ENCODE measurements at regions not wholly inside any gene's neighbourhood (a gene's known extent, or its start where the extent isn't known, plus 50 kb on each side); places are given as distances from the start of the nearest gene placed in this dataset.

DNA sequence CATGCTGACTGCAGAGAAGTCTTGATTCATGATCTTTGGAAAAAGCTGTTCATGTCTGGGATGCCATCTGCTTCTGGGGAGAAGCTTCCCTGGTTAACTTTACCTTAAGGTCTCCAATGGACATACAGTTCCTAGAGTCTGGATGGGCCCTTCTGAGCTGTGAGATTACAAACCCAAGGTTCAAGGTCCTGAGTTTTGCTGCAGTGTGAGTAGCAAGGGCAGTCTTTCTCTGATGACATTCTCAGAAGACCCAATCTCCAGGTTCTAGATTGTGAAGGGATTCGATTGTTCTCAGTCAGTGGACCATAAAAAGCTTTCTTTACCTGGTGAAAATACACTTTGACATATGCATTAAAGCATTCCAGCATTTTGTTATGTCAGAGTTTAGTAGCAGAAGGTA lies 179.2 kb downstream of the AASDH start:
- peaks cover 7% of the 10 kb centered on the region for H3K9me3 Mint-ChIP-seq
- no peak for DNase-seq
- no peak overlapping the region for H3K27ac Mint-ChIP-seq
- H3K4me3 Mint-ChIP-seq = no peak overlapping the region
- CTCF ChIA-PET = no interaction called here
- no peaks in the 10 kb centered on the region for H3K36me3 Mint-ChIP-seq
- H3K4me1 Mint-ChIP-seq = no peaks in the 10 kb centered on the region
- peaks cover 9% of the 10 kb centered on the region for H3K27me3 Mint-ChIP-seq

DNA sequence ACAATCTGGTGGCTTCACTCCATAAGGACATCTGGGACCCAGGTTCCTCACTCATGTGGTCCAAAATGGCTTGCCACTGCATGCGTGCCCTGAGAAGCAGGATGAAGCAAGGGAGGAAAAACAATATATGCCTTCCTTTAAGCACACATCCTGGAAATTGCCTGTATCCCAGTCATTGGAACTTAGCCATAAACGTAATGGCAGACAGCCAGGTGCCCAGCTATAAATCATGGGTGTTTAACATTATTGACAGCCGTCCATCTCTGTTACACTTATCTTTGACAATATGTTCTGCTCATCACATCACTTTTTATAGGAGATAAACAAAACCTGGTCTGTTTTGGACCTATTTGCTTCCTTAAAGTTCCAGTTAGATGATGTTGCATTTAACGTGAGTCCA lies 181.0 kb downstream of the AASDH start:
- no peaks in the 10 kb centered on the region for H3K4me1 Mint-ChIP-seq
- no peak overlapping the region for H3K4me3 Mint-ChIP-seq
- no peaks in the 10 kb centered on the region for H3K36me3 Mint-ChIP-seq
- DNase-seq = no peak
- H3K9me3 Mint-ChIP-seq = peaks cover under 1% of the 10 kb centered on the region
- CTCF ChIA-PET = no interaction called here
- no peak overlapping the region for H3K27ac Mint-ChIP-seq
- peaks cover 10% of the 10 kb centered on the region for H3K27me3 Mint-ChIP-seq

DNA sequence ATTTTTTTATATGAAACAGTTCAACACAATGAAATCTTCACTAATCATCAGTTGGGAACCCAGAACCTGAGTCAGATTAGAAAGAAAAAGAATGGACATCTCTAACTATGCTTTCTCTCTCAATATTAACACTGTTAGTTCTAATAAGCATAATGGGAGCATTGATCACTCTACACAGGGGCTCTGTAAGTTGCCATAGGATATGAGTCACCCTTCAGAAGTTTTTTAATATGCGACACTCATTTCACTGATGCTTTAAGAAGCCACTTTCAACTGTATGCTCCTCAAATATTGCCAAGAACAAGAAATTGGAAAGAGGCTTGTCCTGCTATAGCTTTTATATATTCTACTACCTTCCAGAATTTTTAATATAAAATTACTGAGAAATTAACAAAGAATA lies 187.0 kb downstream of the AASDH start:
- DNase-seq = no peak
- no peak overlapping the region for H3K4me3 Mint-ChIP-seq
- no peaks in the 10 kb centered on the region for H3K4me1 Mint-ChIP-seq
- no peaks in the 10 kb centered on the region for H3K9me3 Mint-ChIP-seq
- CTCF ChIA-PET = no interaction called here
- no peaks in the 10 kb centered on the region for H3K36me3 Mint-ChIP-seq
- H3K27me3 Mint-ChIP-seq = peaks cover 10% of the 10 kb centered on the region
- H3K27ac Mint-ChIP-seq = no peak overlapping the region

DNA sequence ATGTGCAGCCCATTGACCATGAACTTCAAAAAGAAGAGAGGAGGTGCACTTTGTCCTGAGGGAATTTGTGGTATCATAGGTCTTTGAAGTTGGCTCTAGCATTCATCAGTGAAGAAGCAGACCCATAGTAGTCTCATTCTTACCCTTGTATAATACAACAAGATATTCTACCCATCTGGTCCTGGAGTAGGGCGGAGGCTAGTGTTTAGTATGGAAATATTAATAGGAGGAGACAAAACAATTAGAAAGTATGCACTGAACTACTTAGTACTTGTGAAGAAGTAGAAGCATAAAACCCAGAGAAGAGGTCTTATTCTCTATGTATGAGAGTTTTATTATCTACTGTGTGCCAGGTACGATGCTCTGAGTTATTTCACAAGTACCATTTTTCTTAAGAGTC lies 189.0 kb downstream of the AASDH start:
- H3K27ac Mint-ChIP-seq = no peak overlapping the region
- no peaks in the 10 kb centered on the region for H3K9me3 Mint-ChIP-seq
- no peak for DNase-seq
- CTCF ChIA-PET = no interaction called here
- no peaks in the 10 kb centered on the region for H3K36me3 Mint-ChIP-seq
- no peak overlapping the region for H3K4me3 Mint-ChIP-seq
- H3K4me1 Mint-ChIP-seq = no peaks in the 10 kb centered on the region
- H3K27me3 Mint-ChIP-seq = peaks cover 2% of the 10 kb centered on the region

GRCh38 chr4:56197387-56197786 lies 189.9 kb downstream of the AASDH start:
- CTCF ChIA-PET = no interaction called here
- no peaks in the 10 kb centered on the region for H3K27me3 Mint-ChIP-seq
- H3K27ac Mint-ChIP-seq = no peak overlapping the region
- H3K4me3 Mint-ChIP-seq = no peak overlapping the region
- no peaks in the 10 kb centered on the region for H3K9me3 Mint-ChIP-seq
- H3K4me1 Mint-ChIP-seq = no peaks in the 10 kb centered on the region
- no peak for DNase-seq
- H3K36me3 Mint-ChIP-seq = no peaks in the 10 kb centered on the region

DNA sequence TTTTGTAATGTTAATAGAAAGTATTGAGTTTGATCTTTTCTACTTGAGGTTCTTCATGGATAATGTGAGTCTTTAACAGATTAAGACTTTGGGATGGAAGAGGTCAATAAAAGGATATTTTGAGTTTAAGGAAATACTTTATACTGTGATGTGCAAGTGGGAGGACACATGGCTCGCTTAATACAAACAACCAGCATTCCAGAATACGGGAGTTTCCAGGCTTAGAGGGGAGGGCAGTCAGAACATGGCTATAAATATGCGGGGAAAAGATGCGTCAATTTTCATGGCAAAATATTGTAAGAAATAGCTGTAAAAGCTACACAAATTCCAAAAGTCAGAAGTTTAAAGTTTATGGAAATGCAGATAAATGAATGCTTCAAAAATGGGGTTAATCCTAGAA lies 192.3 kb downstream of the AASDH start:
- H3K4me3 Mint-ChIP-seq = no peak overlapping the region
- H3K4me1 Mint-ChIP-seq = no peaks in the 10 kb centered on the region
- no peaks in the 10 kb centered on the region for H3K27me3 Mint-ChIP-seq
- no peak for DNase-seq
- H3K27ac Mint-ChIP-seq = no peak overlapping the region
- no peaks in the 10 kb centered on the region for H3K36me3 Mint-ChIP-seq
- peaks cover 1% of the 10 kb centered on the region for H3K9me3 Mint-ChIP-seq
- CTCF ChIA-PET = no interaction called here

DNA sequence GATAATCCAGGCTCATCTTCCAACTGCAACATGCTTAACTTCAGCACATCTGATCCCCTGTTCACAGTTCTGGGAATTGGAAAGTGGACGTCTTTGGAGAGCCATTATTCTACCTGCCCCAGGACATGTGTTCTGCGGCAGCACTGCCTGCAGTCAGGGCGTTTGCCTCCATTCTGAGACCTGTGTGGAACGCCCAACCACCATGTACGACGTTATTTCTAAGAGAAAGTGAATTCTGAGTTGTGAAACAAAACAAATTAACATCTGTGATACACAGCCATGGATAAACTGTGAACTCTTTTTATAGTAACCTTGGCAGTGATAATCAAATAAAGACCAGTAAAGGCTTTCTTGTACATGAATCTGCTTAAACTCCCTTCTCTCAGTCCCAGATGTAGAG lies 195.8 kb downstream of the AASDH start:
- CTCF ChIA-PET = no interaction called here
- H3K9me3 Mint-ChIP-seq = peaks cover 1% of the 10 kb centered on the region
- no peak overlapping the region for H3K4me3 Mint-ChIP-seq
- no peak overlapping the region for H3K27ac Mint-ChIP-seq
- no peak for DNase-seq
- H3K27me3 Mint-ChIP-seq = no peaks in the 10 kb centered on the region
- H3K36me3 Mint-ChIP-seq = no peaks in the 10 kb centered on the region
- H3K4me1 Mint-ChIP-seq = no peaks in the 10 kb centered on the region

DNA sequence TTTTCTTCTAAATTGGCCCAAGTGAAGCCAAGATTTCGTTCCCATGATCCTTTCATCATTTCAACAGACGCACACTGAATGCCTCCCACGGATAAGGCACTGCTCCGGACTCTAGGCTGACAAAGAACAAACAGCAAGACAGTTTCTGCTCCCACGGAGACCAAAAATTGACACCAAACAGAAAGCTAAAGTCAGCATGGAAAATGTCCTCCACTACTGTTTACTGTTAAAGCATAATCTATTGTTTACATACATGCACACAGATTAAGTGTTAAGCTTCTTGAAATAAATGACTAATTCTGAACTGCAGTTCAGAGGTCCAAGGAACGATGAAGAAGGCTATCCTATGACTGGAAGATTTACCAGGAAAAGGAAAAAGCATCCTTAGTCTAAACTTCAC lies 199.6 kb downstream of the AASDH start:
- H3K4me3 Mint-ChIP-seq = no peak overlapping the region
- no peak for DNase-seq
- CTCF ChIA-PET = no interaction called here
- no peak overlapping the region for H3K27ac Mint-ChIP-seq
- no peaks in the 10 kb centered on the region for H3K36me3 Mint-ChIP-seq
- peaks cover 1% of the 10 kb centered on the region for H3K9me3 Mint-ChIP-seq
- no peaks in the 10 kb centered on the region for H3K27me3 Mint-ChIP-seq
- no peaks in the 10 kb centered on the region for H3K4me1 Mint-ChIP-seq

DNA sequence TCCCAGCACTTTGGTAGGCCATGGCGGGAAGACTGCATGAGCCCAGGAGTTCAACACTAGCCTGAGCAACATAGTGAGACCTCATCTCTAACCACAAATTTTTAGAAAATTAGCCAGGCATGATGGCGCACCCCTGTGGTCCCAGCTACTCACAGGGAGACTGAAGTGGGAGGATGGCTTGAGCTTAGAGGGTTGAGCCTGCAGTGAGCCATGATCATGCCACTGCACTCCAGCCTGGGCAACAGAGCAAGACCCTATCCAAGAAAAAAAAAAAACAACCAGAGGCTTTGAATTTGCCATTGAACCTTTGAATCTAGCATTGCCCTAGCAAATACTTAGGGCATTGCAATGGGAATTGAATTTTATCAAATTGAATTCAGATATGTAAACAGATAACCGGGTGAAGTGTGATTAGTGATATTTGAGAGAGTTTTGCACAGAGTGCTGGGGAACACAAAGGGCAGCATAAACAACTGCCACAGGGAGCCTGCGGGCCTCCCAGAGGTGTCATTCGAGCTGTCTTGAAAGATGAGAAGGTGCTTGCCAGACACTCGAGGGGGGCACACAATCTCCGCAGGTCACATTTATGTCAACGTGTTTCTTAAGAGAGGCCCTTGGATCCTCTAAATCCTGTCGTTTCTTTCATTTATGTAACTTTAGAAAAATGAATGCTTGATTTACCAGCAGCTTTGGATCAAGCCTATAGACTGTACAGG lies 200.3 kb downstream of the AASDH start:
- Mint-ChIP-seq H3K4me1 (no peaks in the 10 kb centered on the region), H3K9me3 (no peaks in the 10 kb centered on the region), H3K27ac (no peak overlapping the region), H3K36me3 (no peaks in the 10 kb centered on the region), H3K27me3 (no peaks in the 10 kb centered on the region), H3K4me3 (no peak overlapping the region)
- CTCF ChIA-PET = no interaction called here
- DNase-seq = no peak

DNA sequence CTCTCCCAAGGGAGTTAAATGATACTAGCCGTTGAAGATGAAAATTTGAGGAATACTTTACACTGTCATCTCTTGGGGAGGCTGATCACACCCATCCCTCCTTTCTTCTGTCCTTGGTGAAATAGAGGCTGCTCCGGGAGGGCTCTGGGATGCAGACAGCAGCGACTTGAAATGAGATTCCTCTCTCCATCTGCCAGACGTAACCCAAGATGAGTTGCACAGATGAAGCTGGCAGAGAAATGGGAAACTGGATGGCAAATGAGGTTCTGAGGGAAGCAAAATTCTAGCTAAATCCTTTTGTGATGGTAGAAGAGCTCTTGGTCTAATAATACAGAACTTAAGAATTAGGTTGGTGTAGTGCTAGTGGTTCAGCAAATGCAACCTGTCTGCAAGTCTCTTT lies 201.4 kb downstream of the AASDH start:
- no peak overlapping the region for H3K27ac Mint-ChIP-seq
- no peaks in the 10 kb centered on the region for H3K27me3 Mint-ChIP-seq
- no peak for DNase-seq
- peaks cover 9% of the 10 kb centered on the region for H3K4me1 Mint-ChIP-seq
- CTCF ChIA-PET = no interaction called here
- H3K9me3 Mint-ChIP-seq = no peaks in the 10 kb centered on the region
- H3K36me3 Mint-ChIP-seq = no peaks in the 10 kb centered on the region
- no peak overlapping the region for H3K4me3 Mint-ChIP-seq

DNA sequence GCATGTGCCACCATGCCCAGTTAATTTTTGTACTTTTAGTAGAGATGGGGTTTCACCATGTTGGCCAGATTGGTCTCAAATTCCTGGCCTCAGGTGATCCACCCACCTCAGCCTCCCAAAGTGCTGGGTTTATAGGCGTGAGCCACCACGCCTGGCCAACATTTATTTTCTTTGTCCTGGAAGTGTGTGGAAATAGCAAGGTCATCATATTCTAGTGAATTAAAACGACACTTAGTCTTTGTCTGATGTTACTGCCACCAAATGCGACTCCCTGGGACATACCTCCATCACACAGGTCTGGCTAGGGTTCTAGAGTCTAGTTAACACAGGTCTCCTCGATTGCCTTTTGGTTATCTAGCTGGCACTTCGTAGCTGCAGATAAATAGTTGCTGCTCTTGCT lies 203.1 kb downstream of the AASDH start:
- Mint-ChIP-seq H3K36me3 (no peaks in the 10 kb centered on the region), H3K27me3 (no peaks in the 10 kb centered on the region), H3K27ac (no peak overlapping the region), H3K4me1 (peaks cover 12% of the 10 kb centered on the region), H3K9me3 (no peaks in the 10 kb centered on the region), H3K4me3 (no peak overlapping the region)
- CTCF ChIA-PET = no interaction called here
- DNase-seq = no peak

- H3K27me3 Mint-ChIP-seq = no peaks in the 10 kb centered on the region
- H3K9me3 Mint-ChIP-seq = no peaks in the 10 kb centered on the region
- DNase-seq = no peak
- H3K27ac Mint-ChIP-seq = no peak overlapping the region
- no peak overlapping the region for H3K4me3 Mint-ChIP-seq
- CTCF ChIA-PET = no interaction called here
- no peaks in the 10 kb centered on the region for H3K36me3 Mint-ChIP-seq
- peaks cover 12% of the 10 kb centered on the region for H3K4me1 Mint-ChIP-seq
Observed at GRCh38 chr4:56183344-56183959, 203.8 kb downstream of the AASDH start.

GRCh38 chr4:56182356-56182755 lies 204.9 kb downstream of the AASDH start:
- Mint-ChIP-seq H3K27ac (no peak overlapping the region), H3K9me3 (no peaks in the 10 kb centered on the region), H3K36me3 (no peaks in the 10 kb centered on the region), H3K4me1 (peaks cover 12% of the 10 kb centered on the region), H3K4me3 (no peak overlapping the region), H3K27me3 (no peaks in the 10 kb centered on the region)
- CTCF ChIA-PET = no interaction called here
- DNase-seq = no peak

DNA sequence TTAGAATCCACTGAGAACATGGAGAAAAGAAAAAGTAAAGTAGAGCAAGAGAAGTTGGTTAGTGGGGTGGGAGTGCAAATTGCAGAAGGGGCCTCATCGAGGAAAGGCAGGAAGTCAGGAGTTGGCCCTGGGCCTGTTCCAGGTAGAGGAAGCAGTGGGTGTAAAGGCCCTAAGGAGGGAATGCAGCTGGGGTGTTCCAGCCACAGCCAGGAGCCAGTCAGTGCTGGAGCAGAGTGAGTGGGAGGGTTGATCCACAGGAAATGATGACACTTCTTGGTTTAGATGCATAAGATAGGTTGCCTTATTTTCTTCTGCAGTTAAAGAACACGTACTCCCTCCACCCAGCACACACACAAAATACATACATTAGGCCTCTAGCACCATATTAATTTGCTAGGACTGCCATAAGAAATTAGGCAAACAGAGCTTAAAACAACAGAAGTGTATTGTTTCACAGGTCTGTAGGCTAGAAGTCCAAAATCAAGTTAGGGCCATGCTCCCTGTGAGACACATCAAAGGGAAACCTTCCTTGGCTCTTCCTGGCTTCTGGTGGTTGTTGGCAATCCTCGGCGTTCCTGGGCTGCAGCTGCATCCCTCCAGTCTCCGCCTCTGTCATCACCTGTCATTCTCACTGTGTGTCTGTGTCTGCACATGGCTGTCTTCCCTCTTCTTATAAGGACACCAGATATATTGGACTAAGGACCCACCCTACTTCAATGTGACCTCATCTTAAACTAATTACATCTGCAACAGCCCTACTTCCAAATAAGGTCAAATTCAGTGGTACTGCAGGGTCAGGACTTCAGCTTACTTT lies 205.9 kb downstream of the AASDH start:
- CTCF ChIA-PET = no interaction called here
- H3K27ac Mint-ChIP-seq = no peak overlapping the region
- peak; percentile 24 for DNase-seq
- no peaks in the 10 kb centered on the region for H3K36me3 Mint-ChIP-seq
- H3K9me3 Mint-ChIP-seq = no peaks in the 10 kb centered on the region
- H3K4me3 Mint-ChIP-seq = no peak overlapping the region
- H3K4me1 Mint-ChIP-seq = peaks cover 12% of the 10 kb centered on the region
- no peaks in the 10 kb centered on the region for H3K27me3 Mint-ChIP-seq

- CTCF ChIA-PET = interaction anchor here (1.6 kb wide), 1 partner anchor 8 kb away, joined by 3 read pairs; no protein-coding TSS in a partner anchor
- Mint-ChIP-seq H3K36me3 (no peaks in the 10 kb centered on the region), H3K4me3 (no peak overlapping the region), H3K9me3 (peaks cover 2% of the 10 kb centered on the region), H3K27ac (no peak overlapping the region), H3K27me3 (no peaks in the 10 kb centered on the region), H3K4me1 (no peaks in the 10 kb centered on the region)
- no peak for DNase-seq
Observed at GRCh38 chr4:56169061-56169460, 218.2 kb downstream of the AASDH start.

Data from activated naive CD4-positive, alpha-beta T cell treated with anti-CD3 and anti-CD28 coated beads, Interleukin-2, amount 10 ng/mL, durations not matched to agents 7 days and 5 days (primary cell).